Activated T-helper 1 cell treated with anti-CD3 and anti-CD28 coated beads, Interleukin-12 subunit alpha, Interleukin-12 subunit beta, Interleukin-2, Interleukin-4 antibody, amounts not matched to agents 30 ng/mL and 10 ng/mL and 1 ng/mL, durations not matched to agents 14 hours and 24 hours and 36 hours (primary cell): ENCODE measurements at regions not wholly inside any gene's neighbourhood (a gene's known extent, or its start where the extent isn't known, plus 50 kb on each side); places are given as distances from the start of the nearest gene placed in this dataset.
"Not testable (repeated sequence)": the region's sequence is repeated elsewhere in the genome, so short reads cannot be mapped to it uniquely, and the experiment has no call there.

ENCODE experiments used
- DNase-seq: peaks from one replicate; pipeline ENCODE4 v3.0.0; 2021; ENCODE audit warnings: low spot score
- H3K27ac Mint-ChIP-seq: one replicate; pipeline ENCODE4 v1.8.0; 2021; ENCODE audit warnings: mild to moderate bottlenecking, mixed read lengths
- H3K27me3 Mint-ChIP-seq: one replicate; pipeline ENCODE4 v1.8.0; 2022; ENCODE audit warnings: mild to moderate bottlenecking, moderate library complexity, mixed read lengths; ENCODE audit not compliant: insufficient read depth
- H3K36me3 Mint-ChIP-seq: one replicate; pipeline ENCODE4 v1.8.0; 2021; ENCODE audit warnings: low read depth, mixed read lengths
- H3K4me1 Mint-ChIP-seq: one replicate; pipeline ENCODE4 v1.8.0; 2021; ENCODE audit warnings: low read depth, mixed read lengths
- H3K4me3 Mint-ChIP-seq: one replicate; pipeline ENCODE4 v1.8.0; 2021; ENCODE audit warnings: mild to moderate bottlenecking, moderate library complexity, mixed read lengths
- H3K9me3 Mint-ChIP-seq: one replicate; pipeline ENCODE4 v1.8.0; 2021; ENCODE audit warnings: mixed read lengths
- intact Hi-C: fragments of 100-400 bp; cut with micrococcal nuclease; formaldehyde crosslinking; loops from one replicate; pipeline ENCODE4 v1.15.1; 2024

DNA sequence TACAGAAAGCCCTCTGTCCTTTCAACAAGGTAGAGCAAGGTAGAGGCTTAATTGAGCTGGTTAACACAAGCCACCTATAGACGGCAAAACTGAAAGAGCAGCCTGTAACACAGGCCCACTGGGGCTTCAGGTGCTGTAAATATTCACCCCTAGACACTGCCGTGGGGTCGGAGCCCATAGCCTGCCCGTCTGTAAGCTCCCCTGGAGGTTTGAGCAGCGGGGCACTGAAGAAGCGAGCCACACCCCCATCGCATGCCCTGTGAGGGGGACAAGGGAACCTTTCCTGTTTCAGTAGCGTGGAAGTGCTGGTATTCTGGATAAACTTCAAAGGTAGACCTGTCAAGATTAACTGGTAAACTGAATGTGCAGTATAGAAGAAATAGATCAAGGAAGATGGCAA, 160.4 kb downstream of the TPBG start:
- Mint-ChIP-seq H3K9me3 (peaks cover 3% of the 10 kb centered on the region), H3K4me3 (no peak overlapping the region), H3K27ac (no peak overlapping the region), H3K27me3 (peaks cover 1% of the 10 kb centered on the region), H3K36me3 (no peaks in the 10 kb centered on the region), H3K4me1 (no peaks in the 10 kb centered on the region)
- intact Hi-C loops: no loop called here
- DNase-seq: no peak

DNA sequence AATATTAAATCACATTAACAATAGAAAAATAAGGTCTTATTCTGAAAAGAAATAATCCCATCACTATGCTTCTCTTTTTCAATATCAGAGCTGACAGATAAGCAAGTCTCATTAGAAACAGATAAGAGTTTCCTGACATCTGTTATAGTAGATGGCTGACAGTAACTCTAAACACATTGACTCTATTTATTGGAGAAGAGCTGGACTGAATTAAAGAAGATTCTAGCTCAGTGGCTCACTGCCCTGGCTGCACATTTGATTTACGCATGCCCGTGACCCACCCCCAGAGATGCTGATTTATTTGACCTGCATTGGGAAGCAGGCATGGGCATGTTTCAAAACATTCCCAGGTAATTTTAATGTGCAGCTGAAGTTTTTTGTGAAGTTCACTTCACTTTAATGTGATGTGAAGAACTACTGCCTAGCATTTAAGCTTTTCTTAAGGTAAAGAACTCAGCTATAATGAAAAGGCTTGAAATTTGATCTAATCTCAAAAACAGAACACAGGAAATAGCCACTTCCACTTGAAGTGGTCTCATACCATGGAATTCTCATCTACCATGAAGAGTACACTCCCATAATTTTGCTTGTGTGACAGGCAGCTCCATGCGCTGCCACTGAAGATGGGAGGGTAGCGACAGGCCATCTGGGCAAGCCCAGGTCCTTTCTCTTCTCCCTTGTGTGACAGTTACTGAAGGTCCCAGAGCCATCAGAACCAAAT, 162.3 kb downstream of the TPBG start:
- Mint-ChIP-seq H3K4me3 (no peak overlapping the region), H3K9me3 (no peaks in the 10 kb centered on the region), H3K27me3 (peaks cover 1% of the 10 kb centered on the region), H3K27ac (no peak overlapping the region), H3K36me3 (no peaks in the 10 kb centered on the region), H3K4me1 (no peaks in the 10 kb centered on the region)
- no peak for DNase-seq
- intact Hi-C loops: no loop called here

GRCh38 chr6:82529960-82530460, 166.4 kb downstream of the TPBG start:
- H3K4me1 Mint-ChIP-seq, H3K36me3 Mint-ChIP-seq, intact Hi-C loops, H3K4me3 Mint-ChIP-seq, DNase-seq, H3K27ac Mint-ChIP-seq, H3K9me3 Mint-ChIP-seq, H3K27me3 Mint-ChIP-seq: not testable (repeated sequence)

GRCh38 chr6:82534876-82535275, 171.3 kb downstream of the TPBG start:
- H3K4me3 Mint-ChIP-seq: no peak overlapping the region
- no peaks in the 10 kb centered on the region for H3K27me3 Mint-ChIP-seq
- H3K36me3 Mint-ChIP-seq: no peaks in the 10 kb centered on the region
- no peaks in the 10 kb centered on the region for H3K4me1 Mint-ChIP-seq
- intact Hi-C loops: no loop called here
- DNase-seq: no peak
- H3K9me3 Mint-ChIP-seq: no peaks in the 10 kb centered on the region
- no peak overlapping the region for H3K27ac Mint-ChIP-seq

DNA sequence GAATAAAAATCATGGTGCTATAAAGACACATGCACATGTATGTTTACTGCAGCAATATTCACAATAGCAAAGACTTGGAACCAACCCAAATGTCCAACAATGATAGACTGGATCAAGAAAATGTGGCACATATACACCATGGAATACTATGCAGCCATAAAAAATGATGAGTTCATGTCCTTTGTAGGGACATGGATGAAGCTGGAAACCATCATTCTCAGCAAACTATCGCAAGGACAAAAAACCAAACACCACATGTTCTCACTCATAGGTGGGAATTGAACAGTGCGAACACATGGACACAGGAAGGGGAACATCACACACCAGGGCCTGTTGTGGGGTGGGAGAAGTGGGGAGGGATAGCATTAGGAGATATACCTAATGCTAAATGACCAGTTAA, 185.9 kb downstream of the TPBG start:
- H3K4me3 Mint-ChIP-seq, DNase-seq, H3K27ac Mint-ChIP-seq, H3K27me3 Mint-ChIP-seq, H3K9me3 Mint-ChIP-seq, H3K4me1 Mint-ChIP-seq, intact Hi-C loops, H3K36me3 Mint-ChIP-seq: not testable (repeated sequence)

GRCh38 chr6:82551311-82551710, 187.7 kb downstream of the TPBG start:
- H3K4me3 Mint-ChIP-seq, H3K4me1 Mint-ChIP-seq, intact Hi-C loops, H3K9me3 Mint-ChIP-seq, H3K27ac Mint-ChIP-seq, DNase-seq, H3K36me3 Mint-ChIP-seq, H3K27me3 Mint-ChIP-seq: not testable (repeated sequence)

DNA sequence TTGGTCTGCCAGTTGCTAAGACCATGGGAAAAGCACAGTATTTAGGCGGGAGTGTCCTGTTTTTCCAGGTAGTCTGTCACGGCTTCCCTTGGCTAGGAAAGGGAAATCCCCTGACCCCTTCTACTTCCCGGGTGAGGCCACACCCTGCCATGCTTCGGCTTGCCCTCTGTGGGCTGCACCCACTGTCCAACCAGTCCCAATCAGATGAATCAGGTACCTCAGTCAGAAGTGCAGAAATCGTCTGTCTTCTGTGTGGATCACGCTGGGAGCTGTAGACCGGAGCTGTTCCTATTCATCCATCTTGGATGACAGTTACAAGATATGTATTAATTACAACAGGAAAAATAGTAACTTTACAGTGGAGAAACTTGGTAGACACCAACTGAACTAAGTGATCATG, 188.2 kb downstream of the TPBG start:
- Mint-ChIP-seq H3K4me1 (no peaks in the 10 kb centered on the region), H3K36me3 (no peaks in the 10 kb centered on the region), H3K27me3 (no peaks in the 10 kb centered on the region), H3K27ac (no peak overlapping the region), H3K4me3 (no peak overlapping the region), H3K9me3 (peaks cover 8% of the 10 kb centered on the region)
- no peak for DNase-seq
- intact Hi-C loops: no loop called here

GRCh38 chr6:82553863-82554531, 190.4 kb downstream of the TPBG start:
- no peak for DNase-seq
- H3K9me3 Mint-ChIP-seq: peaks cover 8% of the 10 kb centered on the region
- no peak overlapping the region for H3K4me3 Mint-ChIP-seq
- no peak overlapping the region for H3K27ac Mint-ChIP-seq
- H3K4me1 Mint-ChIP-seq: no peaks in the 10 kb centered on the region
- no peaks in the 10 kb centered on the region for H3K27me3 Mint-ChIP-seq
- H3K36me3 Mint-ChIP-seq: no peaks in the 10 kb centered on the region
- intact Hi-C loops: no loop called here

- Mint-ChIP-seq H3K9me3 (peaks cover 8% of the 10 kb centered on the region), H3K4me1 (no peaks in the 10 kb centered on the region), H3K36me3 (no peaks in the 10 kb centered on the region), H3K27ac (no peak overlapping the region), H3K27me3 (no peaks in the 10 kb centered on the region), H3K4me3 (no peak overlapping the region)
- intact Hi-C loops: no loop called here
- DNase-seq: no peak
These were observed 191.0 kb downstream of the TPBG start for GRCh38 chr6:82554666-82555065.

DNA sequence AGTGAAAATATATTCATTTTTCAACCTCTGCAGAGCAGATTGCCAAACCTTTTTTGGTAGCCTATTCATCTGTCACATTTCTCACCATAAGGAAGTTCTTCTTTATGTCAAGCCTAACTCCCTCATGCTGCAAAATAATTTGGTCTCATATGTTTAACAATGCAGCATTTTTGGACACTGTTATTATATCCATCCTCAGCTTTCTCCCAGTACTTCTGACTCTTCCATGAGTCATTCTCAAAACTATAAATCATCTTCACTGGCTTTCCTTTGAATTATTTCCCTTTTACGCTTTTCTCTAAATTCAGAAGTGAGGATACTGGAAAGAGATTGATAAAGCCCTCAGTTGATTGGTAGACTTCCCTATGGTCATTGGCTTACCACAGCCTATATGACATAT, 192.2 kb downstream of the TPBG start:
- Mint-ChIP-seq H3K4me1 (no peaks in the 10 kb centered on the region), H3K27me3 (no peaks in the 10 kb centered on the region), H3K4me3 (no peak overlapping the region), H3K9me3 (no peaks in the 10 kb centered on the region), H3K27ac (no peak overlapping the region), H3K36me3 (no peaks in the 10 kb centered on the region)
- DNase-seq: no peak
- intact Hi-C loops: no loop called here

DNA sequence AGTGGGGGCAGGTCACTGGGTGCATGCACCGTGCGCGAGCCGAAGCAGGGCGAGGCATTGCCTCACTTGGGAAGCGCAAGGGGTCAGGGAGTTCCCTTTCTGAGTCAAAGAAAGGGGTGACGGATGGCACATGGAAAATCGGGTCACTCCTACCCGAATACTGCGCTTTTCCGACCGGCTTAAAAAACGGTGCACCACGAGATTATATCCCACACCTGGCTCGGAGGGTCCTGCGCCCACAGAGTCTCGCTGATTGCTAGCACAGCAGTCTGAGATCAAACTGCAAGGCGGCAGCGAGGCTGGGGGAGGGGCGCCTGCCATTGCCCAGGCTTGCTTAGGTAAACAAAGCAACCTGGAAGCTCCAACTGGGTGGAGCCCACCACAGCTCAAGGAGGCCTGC, 194.9 kb downstream of the TPBG start:
- H3K4me3 Mint-ChIP-seq, H3K4me1 Mint-ChIP-seq, H3K9me3 Mint-ChIP-seq, H3K27me3 Mint-ChIP-seq, intact Hi-C loops, H3K27ac Mint-ChIP-seq, H3K36me3 Mint-ChIP-seq, DNase-seq: not testable (repeated sequence)

DNA sequence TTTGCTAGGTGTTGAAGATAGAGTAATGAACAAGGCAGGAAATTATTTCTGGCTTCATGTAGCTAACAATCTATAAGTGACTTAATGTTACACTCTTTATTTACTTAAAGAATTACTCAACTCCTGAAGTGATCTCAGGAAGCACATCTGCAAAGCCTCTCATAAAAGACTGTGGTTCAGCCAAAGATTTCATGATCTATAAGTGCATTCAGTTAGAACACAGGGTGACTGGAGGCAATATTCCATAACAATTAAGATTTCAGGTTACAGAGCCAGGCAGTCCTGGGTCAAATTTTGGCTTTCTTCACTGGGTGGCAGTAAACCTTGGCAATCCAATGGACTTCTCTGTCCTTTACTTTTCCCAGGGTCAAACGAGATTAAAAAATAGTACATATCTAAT, 204.0 kb downstream of the TPBG start:
- no peak for DNase-seq
- H3K4me3 Mint-ChIP-seq: no peak overlapping the region
- intact Hi-C loops: no loop called here
- H3K27ac Mint-ChIP-seq: no peak overlapping the region
- no peaks in the 10 kb centered on the region for H3K36me3 Mint-ChIP-seq
- no peaks in the 10 kb centered on the region for H3K9me3 Mint-ChIP-seq
- no peaks in the 10 kb centered on the region for H3K4me1 Mint-ChIP-seq
- no peaks in the 10 kb centered on the region for H3K27me3 Mint-ChIP-seq

GRCh38 chr6:82568290-82568993, 204.8 kb downstream of the TPBG start:
- intact Hi-C loops: no loop called here
- Mint-ChIP-seq H3K4me1 (no peaks in the 10 kb centered on the region), H3K4me3 (no peak overlapping the region), H3K9me3 (no peaks in the 10 kb centered on the region), H3K27ac (no peak overlapping the region), H3K27me3 (no peaks in the 10 kb centered on the region), H3K36me3 (no peaks in the 10 kb centered on the region)
- no peak for DNase-seq
